GM12801 (cell line): ENCODE measurements at regions not wholly inside any gene's neighbourhood (a gene's known extent, or its start where the extent isn't known, plus 50 kb on each side); places are given as distances from the start of the nearest gene placed in this dataset.

Experiments
- CTCF ChIP-seq: IDR thresholded peaks from one replicate; pipeline ENCODE4 v1.5.1; 2011; ENCODE audit warnings: control low read depth; ENCODE audit not compliant: insufficient read length; ENCODE audit errors: extremely low read depth

GRCh38 chr10:53064614-53065013, 292.0 kb upstream of the MBL2 start:
- TF ChIP-seq CTCF, result no peak

GRCh38 chr10:53063805-53064204, 291.2 kb upstream of the MBL2 start:
- TF ChIP-seq CTCF, result no peak

GRCh38 chr10:53052521-53053164, 280.1 kb upstream of the MBL2 start:
- TF ChIP-seq CTCF, result no peak

GRCh38 chr10:53045315-53045714, 272.7 kb upstream of the MBL2 start:
- TF ChIP-seq CTCF, result no peak

GRCh38 chr10:53033396-53033795, 260.8 kb upstream of the MBL2 start:
- no peak for TF ChIP-seq CTCF

GRCh38 chr10:53029449-53029848, 256.9 kb upstream of the MBL2 start:
- TF ChIP-seq CTCF, result no peak

- TF ChIP-seq CTCF, result no peak
Measured at GRCh38 chr10:53025172-53025711, 252.7 kb upstream of the MBL2 start.
